ENCODE measurements at regions not wholly inside any gene's neighbourhood (a gene's known extent, or its start where the extent isn't known, plus 50 kb on each side); places are given as distances from the start of the nearest gene placed in this dataset.
"Not testable (repeated sequence)": the region's sequence is repeated elsewhere in the genome, so short reads cannot be mapped to it uniquely, and the experiment has no call there.

DNA sequence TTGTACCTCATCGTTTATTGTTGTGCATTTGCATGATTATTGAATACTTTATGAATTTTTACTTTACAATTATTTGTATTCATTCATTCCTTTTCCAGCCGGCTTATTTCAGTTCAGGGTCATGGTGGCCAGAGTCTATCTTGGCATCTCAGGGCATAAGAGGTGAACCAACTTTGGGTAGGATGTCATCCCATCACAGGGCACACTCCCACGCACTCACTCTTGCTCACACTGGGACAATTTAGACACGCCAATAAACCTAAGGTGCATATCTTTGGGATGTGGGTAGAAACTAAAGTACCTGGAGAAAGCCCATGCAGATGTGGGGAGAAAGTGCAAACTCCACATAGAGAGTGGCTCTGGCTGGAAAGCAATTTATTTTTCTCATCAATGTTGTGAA, 158.1 kb upstream of the MAST4 start:
- no peak overlapping the region for H3K27ac ChIP-seq
- CTCF ChIA-PET: interaction anchor here (0.6 to 0.7 kb wide), 2 partner anchors 55 to 856 kb away, joined by 4 read pairs; no protein-coding TSS in a partner anchor
- POLR2A ChIA-PET (ENCODE audit: low non-redundant PET): no interaction called here
- TF ChIP-seq, protein P1, sequence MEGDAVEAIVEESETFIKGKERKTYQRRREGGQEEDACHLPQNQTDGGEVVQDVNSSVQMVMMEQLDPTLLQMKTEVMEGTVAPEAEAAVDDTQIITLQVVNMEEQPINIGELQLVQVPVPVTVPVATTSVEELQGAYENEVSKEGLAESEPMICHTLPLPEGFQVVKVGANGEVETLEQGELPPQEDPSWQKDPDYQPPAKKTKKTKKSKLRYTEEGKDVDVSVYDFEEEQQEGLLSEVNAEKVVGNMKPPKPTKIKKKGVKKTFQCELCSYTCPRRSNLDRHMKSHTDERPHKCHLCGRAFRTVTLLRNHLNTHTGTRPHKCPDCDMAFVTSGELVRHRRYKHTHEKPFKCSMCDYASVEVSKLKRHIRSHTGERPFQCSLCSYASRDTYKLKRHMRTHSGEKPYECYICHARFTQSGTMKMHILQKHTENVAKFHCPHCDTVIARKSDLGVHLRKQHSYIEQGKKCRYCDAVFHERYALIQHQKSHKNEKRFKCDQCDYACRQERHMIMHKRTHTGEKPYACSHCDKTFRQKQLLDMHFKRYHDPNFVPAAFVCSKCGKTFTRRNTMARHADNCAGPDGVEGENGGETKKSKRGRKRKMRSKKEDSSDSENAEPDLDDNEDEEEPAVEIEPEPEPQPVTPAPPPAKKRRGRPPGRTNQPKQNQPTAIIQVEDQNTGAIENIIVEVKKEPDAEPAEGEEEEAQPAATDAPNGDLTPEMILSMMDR (conservative IDR thresholded peaks at IDR 0.05; ENCODE audit: low read depth): no peak
- no peak for DNase-seq (ENCODE audit: low spot score)

- CTCF ChIA-PET: interaction anchor here (0.6 kb wide), 3 partner anchors 13 to 856 kb away, joined by 3 to 4 read pairs (median 4); no protein-coding TSS in a partner anchor
Measured at GRCh38 chr5:66438696-66439095, 157.5 kb upstream of the MAST4 start.

GRCh38 chr5:66440202-66440680, 156.0 kb upstream of the MAST4 start:
- DNase-seq (ENCODE audit: low spot score): no peak
- TF ChIP-seq, protein P1 (conservative IDR thresholded peaks at IDR 0.05; ENCODE audit: low read depth): no peak
- no peak overlapping the region for H3K27ac ChIP-seq
- ChIA-PET CTCF (no interaction called here), POLR2A (ENCODE audit: low non-redundant PET) (no interaction called here)

More at GRCh38 chr5:66438696-66439095, 157.5 kb upstream of the MAST4 start:
- TF ChIP-seq, protein P1 (conservative IDR thresholded peaks at IDR 0.05; ENCODE audit: low read depth): no peak
- POLR2A ChIA-PET (ENCODE audit: low non-redundant PET): no interaction called here
- DNase-seq (ENCODE audit: low spot score): no peak
- H3K27ac ChIP-seq: no peak overlapping the region

- TF ChIP-seq, protein P1 (conservative IDR thresholded peaks at IDR 0.05; ENCODE audit: low read depth): no peak
- ChIA-PET CTCF (no interaction called here), POLR2A (ENCODE audit: low non-redundant PET) (no interaction called here)
- H3K27ac ChIP-seq: no peak overlapping the region
- DNase-seq (ENCODE audit: low spot score): no peak
Measured at GRCh38 chr5:66441351-66441750, 154.8 kb upstream of the MAST4 start.

- no peak for DNase-seq (ENCODE audit: low spot score)
- POLR2A ChIA-PET (ENCODE audit: low non-redundant PET): no interaction called here
- H3K27ac ChIP-seq: no peak overlapping the region
- TF ChIP-seq, protein P1 (conservative IDR thresholded peaks at IDR 0.05; ENCODE audit: low read depth): no peak
- CTCF ChIA-PET: no interaction called here
Measured at GRCh38 chr5:66442951-66443445, 153.2 kb upstream of the MAST4 start.

DNA sequence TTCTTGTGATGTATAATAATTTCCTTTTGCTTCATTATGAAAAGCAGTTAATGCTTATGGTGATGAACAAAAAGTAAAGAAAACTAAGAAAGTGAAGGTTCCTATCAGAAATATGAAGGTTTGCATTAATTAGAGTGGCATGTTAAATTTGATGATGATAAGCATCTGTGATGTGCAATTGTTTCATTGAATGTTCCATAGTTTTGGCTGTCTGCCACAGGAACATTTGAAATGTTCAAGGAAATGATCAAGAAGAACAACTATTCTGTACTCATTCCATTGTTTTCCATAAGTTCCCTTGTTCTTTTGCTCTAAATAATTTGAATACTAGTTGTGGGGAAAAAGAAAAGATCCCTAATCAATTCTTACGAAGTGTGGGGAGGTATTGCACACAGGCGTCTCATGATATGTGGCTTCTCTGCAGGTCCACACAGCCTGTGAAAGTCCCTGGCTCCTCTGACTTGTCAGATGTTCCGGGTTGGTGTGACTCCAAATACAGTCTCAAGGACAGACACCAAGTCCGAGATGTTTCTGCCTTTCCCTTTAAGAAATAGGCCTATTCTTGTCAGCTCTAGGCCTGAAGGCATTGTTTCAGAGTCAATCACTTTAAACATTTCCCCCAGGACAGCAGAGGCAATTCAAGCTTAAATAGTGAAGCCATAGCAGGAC, 152.6 kb upstream of the MAST4 start:
- no peak for DNase-seq (ENCODE audit: low spot score)
- TF ChIP-seq, protein P1 (conservative IDR thresholded peaks at IDR 0.05; ENCODE audit: low read depth): no peak
- CTCF ChIA-PET: interaction anchor here (0.6 kb wide), 1 partner anchor 84 kb away, joined by 4 read pairs; no protein-coding TSS in a partner anchor
- H3K27ac ChIP-seq: no peak overlapping the region
- POLR2A ChIA-PET (ENCODE audit: low non-redundant PET): no interaction called here

DNA sequence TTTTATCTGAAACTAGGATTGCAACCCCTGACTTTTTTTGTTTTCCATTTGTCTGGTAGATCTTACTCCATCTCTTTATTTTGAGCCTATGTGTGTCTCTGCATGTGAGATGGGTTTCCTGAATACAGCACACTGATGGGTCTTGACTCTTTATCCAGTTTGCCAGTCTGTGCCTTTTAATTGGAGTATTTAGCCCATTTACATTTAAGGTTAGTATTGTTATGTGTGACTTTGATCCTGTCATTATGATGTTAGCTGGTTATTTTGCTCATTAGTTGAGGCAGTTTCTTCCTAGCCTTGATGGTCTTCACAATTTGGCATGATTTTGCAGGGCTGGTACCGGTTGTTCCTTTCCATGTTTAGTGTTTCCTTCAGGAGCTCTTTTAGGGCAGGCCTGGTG, 148.1 kb upstream of the MAST4 start:
- CTCF ChIA-PET; H3K27ac ChIP-seq; DNase-seq (ENCODE audit: low spot score); POLR2A ChIA-PET (ENCODE audit: low non-redundant PET): not testable (repeated sequence)

All from RWPE1 (cell line).